ENCODE measurements at regions not wholly inside any gene's neighbourhood (a gene's known extent, or its start where the extent isn't known, plus 50 kb on each side); places are given as distances from the start of the nearest gene placed in this dataset.

GRCh38 chr22:25281675-25282345 is 62.4 kb downstream of the CRYBB2 start:
- peaks cover 11% of the 10 kb centered on the region; the same call in 1 of the 2 replicates for H3F3A ChIP-seq (replicated peaks; ENCODE audit: low read depth)
- no peaks in the 10 kb centered on the region for H4K20me1 ChIP-seq (replicated peaks; ENCODE audit: insufficient read depth)
- TF ChIP-seq EZH2 (IDR thresholded peaks at IDR 0.05; ENCODE audit: low read depth, unreplicated experiment), result no peak
- TF ChIP-seq CTCF (conservative IDR thresholded peaks at IDR 0.05; ENCODE audit: low read depth in 2 of 2), result peak; percentile 5 to 49; a peak in 2 of 4 replicates
- H3K27ac ChIP-seq (ENCODE audit: low read depth), result no peak overlapping the region
- H3K36me3 Mint-ChIP-seq (ENCODE audit: low read depth), result no peaks in the 10 kb centered on the region; the same call in 2 of the 3 replicates
- no peaks in the 10 kb centered on the region; the same call in 1 of the 3 replicates for H3K9me3 Mint-ChIP-seq
- H3K4me2 ChIP-seq, result peak overlapping the region; percentile 100
- ATAC-seq, result peak; percentile 73
- no peak overlapping the region for H3K27ac Mint-ChIP-seq
- H3K27me3 ChIP-seq (ENCODE audit: insufficient read depth), result peaks cover 67% of the 10 kb centered on the region
- peaks cover 18% of the 10 kb centered on the region for H3K4me1 Mint-ChIP-seq
- H3K4me1 ChIP-seq (ENCODE audit: insufficient read depth), result peaks cover 20% of the 10 kb centered on the region
- H3K4me3 ChIP-seq, result peak overlapping the region; percentile 98
- H3K9me2 ChIP-seq (ENCODE audit: insufficient read depth), result no peaks in the 10 kb centered on the region
- peak; percentile 78 for DNase-seq (ENCODE audit: low spot score)
- H3K4me3 Mint-ChIP-seq, result peak overlapping the region; percentile 82
- H3K36me3 ChIP-seq (ENCODE audit: insufficient read depth), result no peaks in the 10 kb centered on the region
- H3K27me3 Mint-ChIP-seq (ENCODE audit: insufficient read depth, low read depth, poor library complexity), result peaks cover 38% of the 10 kb centered on the region
- H2AFZ ChIP-seq, result peak overlapping the region; percentile 100
- no peaks in the 10 kb centered on the region for H3K79me2 ChIP-seq (replicated peaks; ENCODE audit: insufficient read depth)

GRCh38 chr22:25282346-25282670 is 62.9 kb downstream of the CRYBB2 start:
- no peak for TF ChIP-seq STAT1 (IDR thresholded peaks at IDR 0.05; ENCODE audit: unreplicated experiment)
- peak; percentile 77 for TF ChIP-seq EZH2 (IDR thresholded peaks at IDR 0.05; ENCODE audit: low read depth, unreplicated experiment)
- H3K4me3 Mint-ChIP-seq, result peak overlapping the region; percentile 82
- Histone ChIP-seq H3K36me3 (ENCODE audit: insufficient read depth) (no peaks in the 10 kb centered on the region), H2AFZ (peak overlapping the region; percentile 100), H4K20me1 (replicated peaks; ENCODE audit: insufficient read depth) (no peaks in the 10 kb centered on the region), H3K27ac (ENCODE audit: low read depth) (no peak overlapping the region), H3F3A (replicated peaks; ENCODE audit: low read depth) (peaks cover 11% of the 10 kb centered on the region; the same call in 1 of the 2 replicates), H3K9me2 (ENCODE audit: insufficient read depth) (no peaks in the 10 kb centered on the region), H3K4me1 (ENCODE audit: insufficient read depth) (peaks cover 20% of the 10 kb centered on the region), H3K4me2 (peak overlapping the region; percentile 100), H3K27me3 (ENCODE audit: insufficient read depth) (peaks cover 67% of the 10 kb centered on the region), H3K79me2 (replicated peaks; ENCODE audit: insufficient read depth) (no peaks in the 10 kb centered on the region), H3K4me3 (peak overlapping the region; percentile 98)
- peak; percentile 81 for DNase-seq (ENCODE audit: low spot score)
- H3K27ac Mint-ChIP-seq, result no peak overlapping the region
- H3K9me3 Mint-ChIP-seq, result no peaks in the 10 kb centered on the region; the same call in 1 of the 3 replicates
- peak; percentile 77 for ATAC-seq
- no peaks in the 10 kb centered on the region; the same call in 2 of the 3 replicates for H3K36me3 Mint-ChIP-seq (ENCODE audit: low read depth)
- H3K4me1 Mint-ChIP-seq, result peaks cover 18% of the 10 kb centered on the region
- H3K27me3 Mint-ChIP-seq (ENCODE audit: insufficient read depth, low read depth, poor library complexity), result peaks cover 38% of the 10 kb centered on the region

GRCh38 chr22:25282671-25283561 is 63.5 kb downstream of the CRYBB2 start:
- H3K4me3 ChIP-seq, result peak overlapping the region; percentile 98
- peaks cover 18% of the 10 kb centered on the region for H3K4me1 Mint-ChIP-seq
- DNase-seq (ENCODE audit: low spot score), result peak; percentile 96
- H4K20me1 ChIP-seq (replicated peaks; ENCODE audit: insufficient read depth), result no peaks in the 10 kb centered on the region
- no peaks in the 10 kb centered on the region for H3K79me2 ChIP-seq (replicated peaks; ENCODE audit: insufficient read depth)
- peaks cover 38% of the 10 kb centered on the region for H3K27me3 Mint-ChIP-seq (ENCODE audit: insufficient read depth, low read depth, poor library complexity)
- peak; percentile 80 for ATAC-seq
- H3K27ac Mint-ChIP-seq, result no peak overlapping the region
- no peaks in the 10 kb centered on the region; the same call in 2 of the 3 replicates for H3K36me3 Mint-ChIP-seq (ENCODE audit: low read depth)
- no peaks in the 10 kb centered on the region for H3K9me2 ChIP-seq (ENCODE audit: insufficient read depth)
- H3K9me3 Mint-ChIP-seq, result no peaks in the 10 kb centered on the region; the same call in 1 of the 3 replicates
- peak overlapping the region; percentile 87 for H3K4me3 Mint-ChIP-seq
- peak overlapping the region; percentile 100 for H2AFZ ChIP-seq
- peaks cover 67% of the 10 kb centered on the region for H3K27me3 ChIP-seq (ENCODE audit: insufficient read depth)
- no peak overlapping the region for H3K27ac ChIP-seq (ENCODE audit: low read depth)
- H3K36me3 ChIP-seq (ENCODE audit: insufficient read depth), result no peaks in the 10 kb centered on the region
- H3K4me1 ChIP-seq (ENCODE audit: insufficient read depth), result peaks cover 20% of the 10 kb centered on the region
- H3F3A ChIP-seq (replicated peaks; ENCODE audit: low read depth), result peaks cover 11% of the 10 kb centered on the region; the same call in 1 of the 2 replicates
- peak overlapping the region; percentile 100 for H3K4me2 ChIP-seq
- TF ChIP-seq REST (IDR thresholded peaks at IDR 0.05; ENCODE audit: unreplicated experiment), result no peak
- no peak for TF ChIP-seq EZH2phosphoT487 (IDR thresholded peaks at IDR 0.05; ENCODE audit: unreplicated experiment)
- TF ChIP-seq CTCF (conservative IDR thresholded peaks at IDR 0.05; ENCODE audit: low read depth in 2 of 2), result peak in 1 of 2 experiments; percentile 34; a peak in 2 of 4 replicates
- no peak for TF ChIP-seq ZNF114 (CRISPR knock-in tag; IDR thresholded peaks at IDR 0.05)
- no peak for TF ChIP-seq CREB1 (CRISPR knock-in tag; IDR thresholded peaks at IDR 0.05; ENCODE audit: low read depth)

Measured in GM23338 (cell line).